Activated T-helper 1 cell treated with Interleukin-2 at 50 U/mL for 16 hours (primary cell): ENCODE measurements at regions not wholly inside any gene's neighbourhood (a gene's known extent, or its start where the extent isn't known, plus 50 kb on each side); places are given as distances from the start of the nearest gene placed in this dataset.

Experiments
- DNase-seq: peaks from one replicate; pipeline ENCODE4 v3.0.0-alpha.2; 2020; ENCODE audit warnings: low read depth

GRCh38 chr2:43105586-43106558, 120.5 kb downstream of the ZFP36L2 start:
- DNase-seq, result no peak

GRCh38 chr2:43104763-43105162, 121.6 kb downstream of the ZFP36L2 start:
- DNase-seq, result no peak

GRCh38 chr2:43104106-43104505, 122.3 kb downstream of the ZFP36L2 start:
- no peak for DNase-seq

- no peak for DNase-seq
Measured at GRCh38 chr2:43103093-43103404, 123.4 kb downstream of the ZFP36L2 start.

GRCh38 chr2:43102366-43103092, 123.9 kb downstream of the ZFP36L2 start:
- DNase-seq, result no peak

GRCh38 chr2:43101751-43102150, 124.7 kb downstream of the ZFP36L2 start:
- no peak for DNase-seq

GRCh38 chr2:43100883-43101662, 125.3 kb downstream of the ZFP36L2 start:
- DNase-seq, result no peak

GRCh38 chr2:43100362-43100882, 126.0 kb downstream of the ZFP36L2 start:
- DNase-seq, result no peak

- DNase-seq, result no peak
Measured at GRCh38 chr2:43099797-43100196, 126.6 kb downstream of the ZFP36L2 start.

GRCh38 chr2:43098539-43098938, 127.9 kb downstream of the ZFP36L2 start:
- no peak for DNase-seq

- no peak for DNase-seq
Measured at GRCh38 chr2:43097644-43098408, 128.6 kb downstream of the ZFP36L2 start.

GRCh38 chr2:43095533-43096295, 130.7 kb downstream of the ZFP36L2 start:
- DNase-seq, result no peak

GRCh38 chr2:43092520-43093179, 133.8 kb downstream of the ZFP36L2 start:
- no peak for DNase-seq

GRCh38 chr2:43090317-43090716, 136.1 kb downstream of the ZFP36L2 start:
- DNase-seq, result no peak

GRCh38 chr2:43088143-43089073, 138.0 kb downstream of the ZFP36L2 start:
- no peak for DNase-seq

GRCh38 chr2:43087413-43087812, 139.0 kb downstream of the ZFP36L2 start:
- no peak for DNase-seq

- DNase-seq, result no peak
Measured at GRCh38 chr2:43086451-43087221, 139.8 kb downstream of the ZFP36L2 start.

GRCh38 chr2:43085929-43086328, 140.5 kb downstream of the ZFP36L2 start:
- no peak for DNase-seq
